SJSA1 (cell line): ENCODE measurements at regions not wholly inside any gene's neighbourhood (a gene's known extent, or its start where the extent isn't known, plus 50 kb on each side); places are given as distances from the start of the nearest gene placed in this dataset.

Experiments
- DNase-seq, 2 experiments: peaks; one replicate each; pipeline ENCODE4 v3.0.0-alpha.2; 2015 to 2020; ENCODE audit warnings: low spot score in 2 of 2, low read depth in 1 of 2
- H3K27ac ChIP-seq: fragments of 250-450 bp; sonication (Bioruptor Pico); 2 replicates; pipeline ENCODE4 v1.5.1; 2020; ENCODE audit warnings: mild to moderate bottlenecking, moderate library complexity
- H3K27me3 ChIP-seq: fragments of 250-450 bp; sonication (Bioruptor Pico); replicated peaks from 2 replicates; pipeline ENCODE4 v1.5.1; 2020; ENCODE audit warnings: mild to moderate bottlenecking, moderate library complexity
- H3K36me3 ChIP-seq: fragments of 250-450 bp; sonication (Bioruptor Pico); 2 replicates; pipeline ENCODE4 v1.5.1; 2020; ENCODE audit warnings: mild to moderate bottlenecking
- H3K4me1 ChIP-seq: fragments of 250-450 bp; sonication (Bioruptor Pico); replicated peaks from 2 replicates; pipeline ENCODE4 v1.6.1; 2021; ENCODE audit warnings: mild to moderate bottlenecking
- H3K4me3 ChIP-seq: fragments of 250-450 bp; sonication (Bioruptor Pico); 2 replicates; pipeline ENCODE4 v1.5.1; 2020; ENCODE audit warnings: mild to moderate bottlenecking
- H3K9me3 ChIP-seq: fragments of 250-450 bp; sonication (Bioruptor Pico); replicated peaks from 2 replicates; pipeline ENCODE4 v1.5.1; 2020; ENCODE audit warnings: mild to moderate bottlenecking

GRCh38 chr18:78146136-78147085, 833.2 kb upstream of the SALL3 start:
- H3K4me3 ChIP-seq, result no peak overlapping the region
- H3K27me3 ChIP-seq, result no peaks in the 10 kb centered on the region
- no peaks in the 10 kb centered on the region for H3K4me1 ChIP-seq
- H3K36me3 ChIP-seq, result no peaks in the 10 kb centered on the region
- DNase-seq, result no peak
- H3K27ac ChIP-seq, result no peak overlapping the region
- H3K9me3 ChIP-seq, result peaks cover 14% of the 10 kb centered on the region; the same call in 1 of the 2 replicates

DNA sequence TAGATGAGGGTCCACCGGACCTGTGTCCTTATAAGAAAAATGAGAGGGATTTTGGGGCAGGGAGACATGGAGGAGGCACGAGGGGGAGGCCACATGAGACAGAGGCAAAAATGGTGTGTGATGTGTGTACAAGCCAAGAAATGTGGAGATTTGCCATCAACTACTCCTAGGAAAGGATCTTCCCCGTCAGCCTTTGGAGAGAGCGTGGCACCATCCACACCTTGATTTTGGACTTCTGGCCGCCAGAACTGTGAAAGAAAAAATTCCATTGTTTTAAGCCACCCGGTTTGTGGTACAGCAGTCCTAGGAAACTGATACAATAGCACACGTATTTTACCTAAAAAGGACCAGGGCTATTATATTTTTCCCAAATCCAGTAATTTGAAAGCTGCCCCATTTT, 829.0 kb upstream of the SALL3 start:
- Histone ChIP-seq H3K27ac (no peak overlapping the region), H3K36me3 (no peaks in the 10 kb centered on the region), H3K4me1 (no peaks in the 10 kb centered on the region), H3K27me3 (no peaks in the 10 kb centered on the region), H3K4me3 (no peak overlapping the region), H3K9me3 (peaks cover 14% of the 10 kb centered on the region; the same call in 1 of the 2 replicates)
- no peak for DNase-seq

GRCh38 chr18:78151234-78151633, 828.4 kb upstream of the SALL3 start:
- no peaks in the 10 kb centered on the region for H3K4me1 ChIP-seq
- no peaks in the 10 kb centered on the region for H3K27me3 ChIP-seq
- H3K9me3 ChIP-seq, result peaks cover 14% of the 10 kb centered on the region; the same call in 1 of the 2 replicates
- no peaks in the 10 kb centered on the region for H3K36me3 ChIP-seq
- H3K4me3 ChIP-seq, result no peak overlapping the region
- no peak overlapping the region for H3K27ac ChIP-seq
- no peak for DNase-seq

- DNase-seq, result no peak
- Histone ChIP-seq H3K27ac (no peak overlapping the region), H3K4me1 (no peaks in the 10 kb centered on the region), H3K36me3 (no peaks in the 10 kb centered on the region), H3K9me3 (peaks cover 14% of the 10 kb centered on the region; the same call in 1 of the 2 replicates), H3K4me3 (no peak overlapping the region), H3K27me3 (no peaks in the 10 kb centered on the region)
Measured at GRCh38 chr18:78151948-78152725, 827.5 kb upstream of the SALL3 start.

- no peaks in the 10 kb centered on the region for H3K27me3 ChIP-seq
- H3K36me3 ChIP-seq, result no peaks in the 10 kb centered on the region
- H3K4me1 ChIP-seq, result no peaks in the 10 kb centered on the region
- no peak for DNase-seq
- no peak overlapping the region for H3K4me3 ChIP-seq
- 0 out of 2 replicates have a peak, but pooled peaks cover 8% of the 10 kb centered on the region for H3K9me3 ChIP-seq
- no peak overlapping the region for H3K27ac ChIP-seq
Measured at GRCh38 chr18:78153362-78153761, 826.3 kb upstream of the SALL3 start.

GRCh38 chr18:78154444-78154843, 825.2 kb upstream of the SALL3 start:
- no peak overlapping the region for H3K27ac ChIP-seq
- H3K4me1 ChIP-seq, result no peaks in the 10 kb centered on the region
- DNase-seq, result no peak
- no peaks in the 10 kb centered on the region for H3K36me3 ChIP-seq
- H3K9me3 ChIP-seq, result 0 out of 2 replicates have a peak, but pooled peaks cover under 1% of the 10 kb centered on the region
- no peaks in the 10 kb centered on the region for H3K27me3 ChIP-seq
- no peak overlapping the region for H3K4me3 ChIP-seq

DNA sequence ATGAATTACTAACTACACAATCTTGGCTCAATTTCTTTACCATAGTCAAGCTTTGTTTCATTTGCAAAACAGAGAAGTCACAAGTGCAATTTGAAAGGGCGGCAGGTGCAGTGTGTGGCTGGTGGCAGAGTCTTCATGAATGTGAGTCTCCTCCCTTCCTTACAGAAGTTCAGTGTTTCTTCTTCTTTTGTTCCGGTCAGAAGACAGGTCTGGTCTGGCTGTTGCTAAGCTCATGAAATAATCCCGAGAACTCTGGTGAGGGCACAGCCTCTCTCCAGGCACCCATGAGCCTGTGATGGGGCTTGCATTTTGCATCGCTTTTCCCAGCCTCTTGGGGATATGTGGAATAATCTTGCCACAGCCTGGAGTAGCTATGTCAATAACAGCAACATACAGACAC, 824.8 kb upstream of the SALL3 start:
- Histone ChIP-seq H3K4me1 (no peaks in the 10 kb centered on the region), H3K27me3 (no peaks in the 10 kb centered on the region), H3K36me3 (no peaks in the 10 kb centered on the region), H3K4me3 (no peak overlapping the region), H3K27ac (no peak overlapping the region), H3K9me3 (no peaks in the 10 kb centered on the region)
- no peak for DNase-seq

- Histone ChIP-seq H3K27ac (no peak overlapping the region), H3K9me3 (no peaks in the 10 kb centered on the region), H3K4me1 (no peaks in the 10 kb centered on the region), H3K36me3 (no peaks in the 10 kb centered on the region), H3K4me3 (no peak overlapping the region), H3K27me3 (no peaks in the 10 kb centered on the region)
- DNase-seq, result no peak
Measured at GRCh38 chr18:78156466-78156865, 823.2 kb upstream of the SALL3 start.

GRCh38 chr18:78158943-78159342, 820.7 kb upstream of the SALL3 start:
- Histone ChIP-seq H3K4me1 (no peaks in the 10 kb centered on the region), H3K4me3 (no peak overlapping the region), H3K27me3 (no peaks in the 10 kb centered on the region), H3K36me3 (no peaks in the 10 kb centered on the region), H3K27ac (no peak overlapping the region), H3K9me3 (no peaks in the 10 kb centered on the region)
- DNase-seq, result no peak

DNA sequence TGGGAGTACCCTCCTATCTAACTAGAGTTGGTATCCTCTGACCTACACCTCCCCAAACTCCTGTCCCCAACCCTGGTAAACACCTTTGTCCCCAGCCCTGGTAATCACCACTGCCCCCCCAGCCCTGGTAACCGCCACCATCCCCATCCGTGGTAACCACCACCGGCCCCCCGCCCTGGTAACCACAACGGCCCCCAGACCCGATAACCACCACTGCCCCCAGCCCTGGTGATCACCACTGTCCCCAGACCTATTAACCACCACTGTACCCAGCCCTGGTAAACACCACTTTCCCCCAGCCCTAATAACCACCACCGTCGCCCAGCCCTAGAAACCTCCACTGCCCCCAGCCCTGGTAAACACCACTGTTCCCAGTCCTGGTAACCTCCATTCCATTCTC, 820.2 kb upstream of the SALL3 start:
- no peak for DNase-seq
- Histone ChIP-seq H3K36me3 (no peaks in the 10 kb centered on the region), H3K27ac (no peak overlapping the region), H3K9me3 (no peaks in the 10 kb centered on the region), H3K27me3 (no peaks in the 10 kb centered on the region), H3K4me3 (no peak overlapping the region), H3K4me1 (no peaks in the 10 kb centered on the region)

GRCh38 chr18:78160961-78161656, 818.5 kb upstream of the SALL3 start:
- Histone ChIP-seq H3K9me3 (no peaks in the 10 kb centered on the region), H3K4me1 (no peaks in the 10 kb centered on the region), H3K27me3 (no peaks in the 10 kb centered on the region), H3K36me3 (no peaks in the 10 kb centered on the region), H3K27ac (no peak overlapping the region), H3K4me3 (no peak overlapping the region)
- no peak for DNase-seq

DNA sequence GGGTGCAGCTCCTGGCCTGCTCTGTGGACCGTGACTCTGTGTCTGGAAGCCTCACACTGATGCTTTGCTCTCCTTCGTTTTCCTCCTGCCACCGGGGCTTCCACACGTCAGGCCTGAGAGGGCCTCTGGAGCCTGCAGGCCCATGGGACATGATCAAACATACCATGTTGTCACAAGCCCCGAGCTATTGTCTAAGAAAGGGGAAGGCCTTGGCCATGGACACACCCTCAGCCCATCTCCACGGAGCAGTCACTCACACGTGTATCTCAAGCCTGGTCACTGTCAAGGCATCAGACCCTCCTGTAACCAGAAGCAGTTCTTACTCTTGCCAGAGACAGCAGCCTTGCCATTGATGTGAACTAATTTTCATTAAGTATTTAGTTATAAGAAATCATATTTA, 814.1 kb upstream of the SALL3 start:
- no peaks in the 10 kb centered on the region for H3K9me3 ChIP-seq
- no peaks in the 10 kb centered on the region for H3K36me3 ChIP-seq
- H3K4me3 ChIP-seq, result no peak overlapping the region
- H3K4me1 ChIP-seq, result no peaks in the 10 kb centered on the region
- no peak for DNase-seq
- H3K27me3 ChIP-seq, result no peaks in the 10 kb centered on the region
- no peak overlapping the region for H3K27ac ChIP-seq

- Histone ChIP-seq H3K36me3 (no peaks in the 10 kb centered on the region), H3K27me3 (no peaks in the 10 kb centered on the region), H3K4me3 (no peak overlapping the region), H3K4me1 (no peaks in the 10 kb centered on the region), H3K9me3 (no peaks in the 10 kb centered on the region), H3K27ac (no peak overlapping the region)
- no peak for DNase-seq
Measured at GRCh38 chr18:78168526-78168925, 811.1 kb upstream of the SALL3 start.
